Brain pericyte (primary cell): ENCODE measurements at regions not wholly inside any gene's neighbourhood (a gene's known extent, or its start where the extent isn't known, plus 50 kb on each side); places are given as distances from the start of the nearest gene placed in this dataset.
"Not testable (repeated sequence)": the region's sequence is repeated elsewhere in the genome, so short reads cannot be mapped to it uniquely, and the experiment has no call there.

Experiments used
- DNase-seq: peaks from one replicate; pipeline ENCODE4 v3.0.0-alpha.2; 2012; ENCODE audit warnings: low read depth, low spot score

DNA sequence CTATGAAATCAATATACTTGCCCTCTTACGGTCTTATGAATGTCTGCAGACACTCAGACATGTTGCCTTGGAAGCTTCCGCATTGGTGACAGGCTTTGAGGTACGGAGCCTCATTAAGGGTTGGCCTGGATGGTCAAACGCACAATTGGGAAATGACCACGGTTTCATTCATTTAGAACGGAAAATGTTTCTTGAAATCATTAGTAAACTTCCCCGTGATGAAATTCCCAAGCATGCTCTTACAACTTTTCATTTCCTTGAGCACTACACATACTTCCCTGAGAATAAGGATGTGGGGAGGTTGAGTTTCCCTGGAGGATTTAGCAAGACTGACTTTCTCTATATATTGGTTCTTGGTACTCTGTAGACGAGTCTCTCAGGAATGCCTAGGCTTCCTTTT is 146.3 kb downstream of the HLX start:
- DNase-seq: no peak

DNA sequence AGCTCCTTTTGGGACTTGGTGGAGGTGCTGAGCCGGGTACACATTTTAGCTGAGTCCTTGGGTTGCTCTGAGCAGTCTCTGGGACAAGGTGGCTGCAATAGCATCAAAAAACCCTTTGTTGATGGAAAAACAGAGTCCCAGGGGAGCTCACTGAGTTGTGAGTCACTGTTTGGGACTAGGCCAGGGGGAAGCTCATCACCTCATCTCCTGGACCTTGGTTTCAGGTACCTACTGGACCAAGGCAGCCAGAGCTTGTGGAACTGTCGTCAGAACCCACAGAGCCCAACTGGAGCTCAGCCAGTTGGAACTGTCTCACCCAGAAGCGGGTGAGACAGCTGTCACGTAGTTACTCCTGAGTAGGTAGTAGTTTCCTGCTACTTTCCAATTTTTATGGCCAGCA is 146.7 kb downstream of the HLX start:
- DNase-seq: no peak

DNA sequence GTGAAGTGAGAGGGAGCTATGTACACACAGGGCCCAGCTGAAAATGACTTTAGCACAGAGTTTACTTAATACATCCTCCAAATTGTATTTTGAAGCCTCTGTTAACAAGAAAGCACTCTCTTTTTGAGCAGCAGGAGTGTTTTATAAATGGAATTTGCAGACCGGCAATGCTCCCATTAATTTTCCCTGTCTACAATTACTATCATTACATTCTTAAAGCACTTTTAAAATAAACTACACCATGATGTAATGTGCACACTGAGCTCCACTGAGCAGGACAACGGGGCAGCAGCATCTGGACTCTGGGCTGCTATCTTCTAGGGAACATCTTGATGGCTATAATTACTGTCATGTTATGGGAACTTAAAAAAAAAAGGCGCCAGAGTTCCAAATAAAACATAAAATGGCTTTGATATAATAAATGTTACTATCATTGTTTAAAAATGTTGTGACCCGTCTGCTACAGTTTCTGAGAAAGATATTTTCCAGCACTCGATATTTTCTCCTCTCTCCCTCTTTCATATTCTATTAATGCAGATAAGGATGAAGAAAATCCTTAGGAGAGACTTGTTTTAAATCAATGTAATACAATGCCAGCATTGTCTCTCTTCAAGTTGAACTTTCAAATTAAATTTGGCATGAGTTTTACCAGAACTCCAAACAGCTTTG is 150.9 kb downstream of the HLX start:
- DNase-seq: no peak

DNA sequence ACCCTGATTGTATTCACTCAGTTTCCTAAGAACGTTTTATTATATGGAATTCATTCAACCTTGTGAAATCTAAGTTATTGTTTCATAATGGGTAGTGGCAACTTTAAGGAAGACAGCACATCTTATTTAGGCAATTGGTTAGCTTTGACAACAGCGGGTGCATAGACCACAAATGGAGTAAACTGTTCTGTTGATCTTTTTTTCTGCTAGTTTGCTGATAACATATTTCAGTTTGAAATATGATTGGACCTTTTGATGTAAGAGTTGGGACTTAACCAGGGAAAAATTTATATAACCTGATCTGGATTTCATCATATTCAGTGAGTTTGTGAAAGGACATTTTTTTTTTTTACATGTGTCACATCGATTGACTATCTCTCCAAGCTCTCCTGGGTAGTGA is 151.7 kb downstream of the HLX start:
- DNase-seq: no peak

DNA sequence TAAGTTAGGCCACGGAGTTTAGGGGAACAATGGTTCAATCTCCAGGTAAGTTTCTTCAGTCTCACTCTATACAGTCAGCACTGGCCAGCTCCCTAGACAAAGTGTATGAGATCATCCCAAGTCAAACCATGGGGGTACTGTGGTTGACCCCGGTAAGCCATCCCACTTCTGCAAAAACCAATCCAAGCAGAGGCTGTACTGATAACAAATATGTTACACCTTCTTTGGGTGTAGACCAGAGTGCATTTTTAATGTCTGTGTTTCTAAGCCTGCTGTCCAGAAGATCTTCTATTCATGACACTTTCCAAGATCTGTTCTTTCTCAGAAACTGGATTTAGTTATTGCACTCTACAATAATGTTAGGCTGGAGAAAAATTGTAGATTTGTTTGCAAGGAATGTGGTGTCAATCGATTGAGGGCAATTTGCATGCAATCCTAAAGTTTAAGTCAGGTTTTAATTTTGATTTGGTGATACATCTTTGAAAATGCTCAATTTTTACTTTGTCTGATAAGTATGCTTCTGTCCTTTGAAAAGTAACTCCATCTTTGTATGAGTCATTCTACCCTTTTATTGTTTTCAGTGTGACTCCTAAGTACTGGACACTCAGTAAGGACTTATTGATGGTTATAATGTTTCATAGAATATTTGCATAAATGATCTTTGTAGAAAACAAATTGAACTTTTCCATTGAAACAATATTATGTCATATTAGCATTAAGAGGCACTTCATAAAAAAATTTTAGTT is 152.4 kb downstream of the HLX start:
- no peak for DNase-seq

DNA sequence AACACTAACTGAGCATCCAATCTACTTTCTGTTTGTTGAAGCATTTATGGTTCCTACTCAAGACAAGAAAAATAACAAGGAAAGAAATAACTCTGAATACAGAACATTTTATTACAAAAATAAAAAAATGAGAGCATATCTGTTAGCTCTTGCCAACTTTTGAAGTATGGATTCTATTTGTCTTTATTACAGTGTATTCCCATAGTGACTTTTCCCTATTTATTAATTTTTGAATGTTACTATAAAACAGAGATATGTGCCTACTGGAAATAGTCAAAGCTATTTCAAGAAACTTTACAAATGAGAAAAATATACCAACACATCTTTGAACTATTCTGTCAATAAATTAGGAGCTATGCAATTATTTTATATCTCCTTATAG is 153.0 kb downstream of the HLX start:
- no peak for DNase-seq

DNA sequence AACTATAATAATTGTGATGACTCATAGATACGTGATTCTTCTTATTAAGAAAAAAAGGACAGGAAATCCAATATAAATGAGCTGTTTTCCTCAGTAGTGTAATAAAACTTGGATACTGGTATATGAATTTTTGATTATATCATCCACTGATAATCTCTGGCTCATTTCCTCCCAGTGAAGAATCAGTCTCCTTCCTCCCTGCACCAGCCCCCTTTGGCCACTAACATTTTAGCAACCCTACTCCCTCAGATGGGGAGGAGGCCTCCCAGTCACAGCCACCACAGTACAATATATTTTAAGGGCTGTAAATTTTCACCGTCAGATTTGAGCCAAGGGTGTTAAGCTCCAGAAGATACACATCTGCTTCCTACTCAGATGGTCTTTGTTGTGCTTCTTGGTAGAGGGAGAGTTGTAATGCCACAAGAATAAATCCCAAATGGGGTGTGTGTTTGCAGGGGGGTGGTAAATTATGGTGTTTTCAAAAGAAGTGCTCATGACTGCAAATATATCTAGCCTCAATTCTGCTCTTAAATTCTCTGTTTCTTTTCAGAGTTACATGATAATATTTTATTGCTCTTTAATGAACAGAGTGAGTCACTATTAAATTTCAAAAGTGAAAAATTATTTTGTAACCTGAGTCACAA is 153.5 kb downstream of the HLX start:
- DNase-seq: no peak

DNA sequence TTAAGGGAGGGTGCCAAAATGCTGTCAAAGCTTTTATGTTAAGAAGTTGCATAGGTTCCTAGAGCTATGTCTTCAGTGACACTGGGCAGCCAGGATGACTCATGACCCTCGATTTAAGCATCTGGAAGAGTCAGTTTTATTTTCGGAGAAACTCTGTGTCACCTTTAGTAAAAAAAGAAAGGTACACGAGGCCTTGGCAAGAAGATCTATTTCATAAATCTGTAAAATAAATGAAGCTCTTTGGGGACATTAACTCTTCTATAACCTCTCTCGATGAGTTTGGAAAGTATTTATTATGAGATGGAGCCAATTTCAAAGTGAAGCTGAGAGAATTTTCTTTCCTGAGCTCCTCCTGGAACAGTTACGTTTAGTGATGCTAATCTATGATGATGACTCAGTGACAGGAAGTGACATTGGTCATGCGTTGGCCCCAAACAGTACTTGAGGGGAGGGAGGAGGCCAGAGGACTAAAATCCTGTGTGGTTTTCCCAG is 156.5 kb downstream of the HLX start:
- DNase-seq: no peak

DNA sequence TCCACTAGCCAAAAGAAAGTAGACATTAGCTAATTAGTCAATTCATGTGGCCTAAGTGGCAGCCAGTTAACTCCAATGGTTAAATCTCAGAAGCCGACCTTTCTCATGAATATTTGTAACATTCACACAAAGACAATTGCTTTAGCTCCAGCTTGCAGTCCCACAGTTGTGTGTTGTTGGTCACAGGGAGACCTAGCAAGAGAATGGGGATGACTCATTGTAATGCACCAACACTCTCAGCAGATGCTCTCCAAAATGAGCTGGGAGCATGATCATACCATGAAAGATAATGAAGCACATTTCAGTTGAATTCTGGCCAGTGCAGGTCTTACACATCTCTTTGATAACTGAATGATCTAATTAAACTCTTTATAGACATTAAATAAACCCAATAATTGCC is 160.4 kb downstream of the HLX start:
- DNase-seq: no peak

DNA sequence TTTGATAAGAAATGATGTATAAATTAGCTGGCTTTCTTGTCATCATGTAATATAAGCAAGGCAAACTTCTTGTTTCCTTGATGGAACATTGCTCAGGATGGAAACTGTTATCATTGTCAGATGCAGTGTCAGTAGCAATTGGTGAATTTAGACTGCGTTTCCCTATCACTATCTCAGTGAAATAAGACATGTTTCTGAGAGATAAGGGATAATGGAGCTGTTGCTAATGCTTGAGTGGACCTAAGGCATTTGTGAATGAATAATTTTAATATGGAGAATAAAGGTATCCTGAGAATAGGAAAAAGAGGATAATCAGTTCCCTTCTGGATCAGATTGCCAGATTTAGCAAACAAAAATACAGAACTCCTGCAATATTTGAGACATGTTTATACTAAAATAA is 160.9 kb downstream of the HLX start:
- DNase-seq: no peak

DNA sequence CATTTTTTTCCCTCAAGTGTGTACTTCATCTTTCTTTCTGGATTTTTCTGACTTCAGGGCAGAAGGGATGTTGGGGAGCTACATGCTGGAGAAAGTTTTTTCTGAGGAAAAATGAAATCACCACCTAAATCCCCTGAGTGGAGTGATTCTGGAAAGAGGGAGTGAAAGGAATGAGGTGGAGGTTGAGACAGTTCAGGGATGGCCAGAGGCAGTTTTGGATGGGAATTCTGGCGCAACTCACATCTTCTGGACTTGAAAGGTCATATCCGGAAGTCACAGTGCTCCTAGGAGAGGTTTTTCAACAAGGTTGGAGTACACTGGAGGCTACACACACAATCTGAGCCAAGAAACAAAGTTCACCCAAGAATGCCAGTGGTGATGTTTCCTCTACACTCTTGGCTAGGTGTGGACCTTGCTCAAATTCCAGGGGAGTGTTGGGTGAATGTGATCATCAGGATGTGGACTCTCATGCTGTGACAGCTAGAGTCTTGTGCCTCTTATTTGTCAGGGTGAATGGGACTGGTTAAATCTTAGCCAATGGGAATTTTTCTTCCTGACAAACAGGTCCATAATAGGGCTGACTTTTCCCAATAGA is 161.5 kb downstream of the HLX start:
- DNase-seq: no peak

DNA sequence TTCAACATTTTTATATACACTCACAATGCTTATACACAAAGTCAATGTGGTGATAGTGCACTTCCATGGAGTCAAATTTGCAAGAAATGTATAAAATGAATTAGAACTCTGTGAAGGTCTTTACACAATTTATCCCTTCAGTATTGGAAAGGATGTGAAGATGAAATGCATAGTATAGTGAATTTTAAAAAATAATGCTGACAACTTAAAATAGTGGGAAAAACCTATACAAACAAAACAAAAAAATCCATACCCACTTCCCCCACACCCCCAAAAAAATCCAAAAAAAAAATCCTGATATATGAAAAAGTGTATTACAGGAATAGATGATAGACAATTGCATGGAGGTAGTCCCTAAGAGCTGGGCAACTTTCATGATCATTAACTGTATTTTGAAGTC is 165.3 kb downstream of the HLX start:
- DNase-seq: no peak

DNA sequence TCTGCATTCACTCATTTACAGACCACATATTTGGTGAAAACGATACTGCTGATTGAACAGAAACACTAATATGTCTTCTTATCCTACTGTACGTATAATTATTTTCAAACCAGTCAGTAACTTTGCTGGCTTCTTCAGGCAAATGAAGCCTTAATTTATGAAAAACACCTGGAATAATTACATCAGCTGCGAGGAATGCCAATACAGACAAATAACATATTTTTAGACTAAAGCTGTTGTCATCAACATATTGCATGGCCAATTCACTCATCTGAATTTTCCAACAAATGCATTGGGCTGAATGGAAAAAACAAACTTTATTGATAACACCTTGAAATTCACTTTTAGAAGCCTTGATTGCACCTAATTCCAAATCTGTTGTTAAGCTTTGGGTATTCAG is 165.9 kb downstream of the HLX start:
- no peak for DNase-seq

DNA sequence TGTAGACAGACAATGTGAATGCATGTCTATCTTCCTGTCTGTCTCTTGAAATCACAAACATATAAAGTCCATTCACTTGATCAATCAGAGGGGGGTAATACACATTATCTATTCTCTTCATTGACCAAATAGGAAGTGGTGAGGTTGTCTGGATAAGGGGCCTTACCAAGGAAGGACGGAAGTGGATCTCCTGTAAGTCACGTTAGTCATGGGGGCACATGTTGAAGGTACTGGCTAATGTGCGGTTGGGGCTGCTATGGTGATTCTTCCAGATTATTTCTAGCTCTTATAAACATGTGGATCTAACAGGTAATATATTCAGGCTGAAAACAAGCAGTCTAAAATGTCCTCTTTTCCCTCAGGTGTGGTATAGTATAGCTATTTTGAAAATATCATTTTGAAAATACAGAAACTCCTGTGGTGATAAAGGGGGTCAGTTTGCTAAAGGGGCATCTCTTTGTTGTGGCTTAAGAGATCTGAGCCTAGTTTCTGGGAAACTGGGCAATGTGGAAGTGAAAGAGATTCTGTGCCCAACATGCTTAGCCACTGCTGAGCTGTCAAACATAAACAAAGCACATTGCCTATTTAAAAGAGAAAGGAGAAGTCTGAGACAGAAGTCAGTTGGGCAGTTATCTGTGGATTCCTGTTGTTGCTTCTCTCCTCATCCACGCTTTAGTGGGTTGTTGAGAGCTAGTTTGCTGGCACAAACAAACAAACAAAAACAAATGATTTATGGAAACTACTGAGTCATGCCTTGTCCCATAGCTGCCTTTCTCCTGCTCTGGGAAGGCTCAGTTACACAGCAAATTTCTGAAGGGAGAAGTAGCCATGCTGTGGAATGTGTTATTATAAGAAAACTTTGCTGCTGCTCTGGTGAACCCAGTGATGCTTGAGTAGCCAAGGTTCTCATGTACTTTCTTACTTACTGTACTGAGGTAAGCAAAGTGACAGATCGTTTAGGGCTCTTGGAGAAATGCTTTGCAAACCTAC is 166.9 kb downstream of the HLX start:
- DNase-seq: no peak

DNA sequence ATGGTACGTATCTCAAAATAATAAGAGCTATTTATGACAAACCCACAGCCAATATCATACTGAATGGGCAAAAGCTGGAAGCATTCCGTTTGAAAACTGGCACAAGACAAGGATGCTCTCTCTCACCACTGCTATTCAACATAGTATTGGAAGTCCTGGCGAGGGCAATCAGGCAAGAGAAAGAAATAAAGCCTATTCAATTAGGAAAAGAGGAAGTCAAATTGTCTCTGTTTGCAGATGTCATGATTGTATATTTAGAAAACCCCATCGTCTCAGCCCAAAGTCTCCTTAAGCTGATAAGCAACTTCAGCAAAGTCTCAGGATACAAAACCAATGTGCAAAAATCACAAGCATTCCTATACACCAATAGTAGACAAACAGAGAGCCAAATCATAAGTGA is 172.1 kb downstream of the HLX start:
- not testable (repeated sequence) for DNase-seq

DNA sequence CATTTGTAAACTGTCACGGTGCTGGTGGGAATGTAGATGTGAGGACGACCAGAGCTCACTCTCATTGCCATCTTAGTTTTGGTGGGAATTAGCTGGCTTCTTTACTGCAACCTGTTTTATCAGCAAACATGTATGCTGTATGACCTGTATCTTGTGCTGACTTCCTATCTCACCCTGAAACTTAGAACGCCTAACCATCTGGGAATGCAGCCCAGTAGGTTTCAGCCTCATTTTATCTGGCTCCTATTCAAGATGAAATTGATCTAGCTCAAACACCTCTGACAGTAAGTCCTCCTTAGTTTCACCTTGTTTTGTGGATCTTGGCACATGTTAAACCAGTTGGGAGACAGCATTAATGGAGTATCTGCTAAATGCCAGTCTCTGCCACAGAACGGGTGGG is 174.6 kb downstream of the HLX start:
- no peak for DNase-seq

DNA sequence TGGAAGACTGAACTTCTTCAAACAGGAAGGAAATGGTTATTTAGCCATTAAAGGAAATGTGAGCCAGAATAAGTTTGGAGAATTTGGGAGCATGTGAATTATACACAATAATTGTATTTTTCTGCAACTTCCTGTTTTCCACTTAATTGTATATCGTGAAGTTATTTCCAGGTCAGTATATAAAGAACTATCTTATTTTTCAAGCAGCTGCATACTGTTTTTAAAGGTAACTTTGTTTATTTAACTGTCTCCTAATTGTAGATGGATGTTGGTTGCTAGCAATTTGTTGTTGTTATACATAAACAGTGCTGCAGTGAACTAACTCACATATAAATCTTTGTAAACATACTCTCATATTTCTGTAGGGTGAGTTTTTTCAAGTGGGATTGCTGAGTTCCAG is 180.3 kb downstream of the HLX start:
- DNase-seq: no peak

DNA sequence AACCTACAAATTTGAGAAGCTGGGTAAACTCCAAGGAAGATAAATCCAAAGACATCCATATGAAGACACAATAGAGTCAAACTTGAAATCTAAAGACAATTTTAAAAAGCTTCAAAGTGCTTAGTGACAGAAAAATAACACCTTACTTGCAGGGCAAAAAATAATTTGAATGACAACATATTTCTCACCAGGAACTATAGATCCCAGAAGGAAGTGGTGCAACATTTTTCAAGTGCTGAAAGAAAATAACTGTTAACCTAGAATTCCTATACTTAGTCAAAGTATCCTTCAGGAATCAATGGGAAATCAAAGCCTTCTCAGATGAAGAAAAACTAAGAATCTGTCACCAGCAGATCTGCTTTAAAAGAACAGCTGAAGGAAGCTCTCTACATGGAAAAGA is 184.4 kb downstream of the HLX start:
- DNase-seq: no peak

DNA sequence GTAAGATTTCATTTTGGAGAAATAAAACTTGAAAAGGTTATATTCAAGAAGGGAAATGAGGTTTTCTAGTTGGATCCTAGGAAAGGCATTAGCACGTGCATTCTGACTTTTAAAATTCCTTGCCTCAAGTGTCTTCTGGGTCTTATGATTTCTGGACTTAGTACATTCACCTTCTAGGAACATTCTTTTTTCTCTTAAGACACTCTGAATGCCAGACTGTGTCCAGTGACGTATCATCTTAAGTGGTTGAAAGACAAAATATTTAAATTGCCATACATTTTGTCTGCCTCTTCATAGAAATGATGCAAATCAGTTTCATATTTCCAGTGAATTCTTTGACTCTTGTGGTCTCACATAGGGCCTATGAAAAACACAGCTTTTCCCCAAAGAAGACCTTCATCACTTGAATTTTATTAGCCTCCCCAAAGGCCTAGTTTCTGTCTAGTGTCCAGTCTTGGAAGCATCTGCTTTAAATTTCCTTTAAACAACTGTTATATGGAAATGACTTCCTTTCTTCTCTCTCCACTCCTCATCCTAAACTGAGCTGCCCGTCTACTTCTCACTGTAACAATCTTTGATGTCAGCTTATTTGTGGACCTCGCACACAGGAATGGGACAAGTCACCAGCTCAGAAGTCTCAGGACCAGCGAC is 187.2 kb downstream of the HLX start:
- DNase-seq: no peak

DNA sequence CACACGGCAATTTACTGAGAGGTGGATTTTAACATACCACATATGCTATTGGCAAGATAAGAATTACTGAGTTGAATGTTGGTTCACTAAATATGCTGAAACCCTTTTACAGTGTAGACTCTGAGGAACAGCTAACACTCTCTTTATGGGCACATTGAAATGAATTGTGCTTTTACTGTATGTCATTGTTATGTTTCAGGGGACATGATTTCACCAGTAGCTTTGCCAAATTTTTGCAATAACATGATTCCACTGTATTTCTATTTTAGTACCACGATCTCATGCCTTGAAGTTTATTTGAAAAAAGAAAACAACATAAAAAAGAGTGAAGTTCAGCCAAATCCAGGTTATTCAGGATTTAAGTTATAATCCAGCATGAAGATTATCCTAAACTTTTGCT is 188.5 kb downstream of the HLX start:
- DNase-seq: no peak
